Stimulated activated CD8-positive, alpha-beta memory T cell treated with anti-CD3 and anti-CD28 coated beads, Interleukin-2, amount 100 ng/mL, for 1 hour (primary cell): ENCODE measurements at regions not wholly inside any gene's neighbourhood (a gene's known extent, or its start where the extent isn't known, plus 50 kb on each side); places are given as distances from the start of the nearest gene placed in this dataset.
"Not testable (repeated sequence)": the region's sequence is repeated elsewhere in the genome, so short reads cannot be mapped to it uniquely, and the experiment has no call there.

Experiments
- DNase-seq, 2 donors: peaks; one replicate each; pipeline ENCODE4 v3.0.0-alpha.2; 2020; ENCODE audit warnings: low read depth in 2 of 2

DNA sequence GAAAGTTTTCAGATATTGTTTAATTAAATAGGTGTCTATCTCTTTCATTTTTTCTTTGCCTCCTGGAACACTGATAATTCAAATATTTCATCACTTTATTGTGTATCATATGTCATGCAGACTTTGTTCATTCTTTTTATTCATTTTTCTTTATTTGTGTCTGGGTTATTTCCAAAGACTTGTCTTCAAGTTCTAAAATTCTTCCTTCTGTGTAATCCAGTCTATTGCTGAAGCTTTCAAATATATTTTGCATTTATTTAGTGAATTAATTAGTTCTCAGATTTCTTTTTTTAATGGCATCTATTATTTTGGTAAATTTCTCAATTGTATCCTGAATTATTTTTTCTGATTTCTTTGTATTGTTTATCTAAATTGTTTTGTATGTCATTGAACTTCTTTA lies 70.1 kb downstream of the ZNF330 start:
- DNase-seq, result no peak

DNA sequence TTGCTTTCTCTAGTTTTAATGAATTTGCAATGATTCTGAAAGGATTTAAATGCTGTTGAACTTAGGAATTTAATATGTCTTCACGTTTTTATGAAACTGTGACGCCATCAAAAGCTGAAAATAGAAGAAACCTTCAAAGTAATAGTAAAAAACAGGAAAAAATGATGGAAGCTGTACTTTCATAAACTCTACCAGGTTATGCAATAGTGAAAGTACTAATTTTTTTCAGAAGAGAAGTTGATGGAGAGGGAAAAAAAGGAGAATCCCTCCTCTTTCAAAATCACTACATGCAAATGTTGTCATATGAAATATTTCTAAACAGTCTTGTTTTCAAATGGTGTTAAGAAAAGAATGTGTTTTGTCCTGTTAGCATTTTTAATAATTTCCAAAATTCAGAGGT lies 73.6 kb downstream of the ZNF330 start:
- DNase-seq, result no peak

DNA sequence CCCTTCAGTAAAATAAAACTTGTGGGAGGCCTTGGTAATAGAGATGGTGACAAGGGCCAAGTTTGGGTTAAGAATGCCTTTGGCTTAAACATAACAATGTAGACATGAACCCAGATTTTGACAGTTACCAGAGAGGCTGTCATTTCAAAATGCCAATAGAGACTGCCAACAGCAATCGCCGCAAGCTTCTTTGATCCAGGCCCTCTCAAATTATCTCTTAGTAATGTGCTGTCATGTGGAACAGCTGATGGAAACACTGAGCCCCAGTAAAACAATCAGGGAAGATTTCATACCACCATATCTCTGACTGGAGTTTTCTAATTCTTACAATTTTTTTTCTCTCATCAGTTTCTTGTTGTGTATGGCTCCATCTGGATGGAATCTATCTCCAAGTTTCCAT lies 80.5 kb downstream of the ZNF330 start:
- no peak for DNase-seq

DNA sequence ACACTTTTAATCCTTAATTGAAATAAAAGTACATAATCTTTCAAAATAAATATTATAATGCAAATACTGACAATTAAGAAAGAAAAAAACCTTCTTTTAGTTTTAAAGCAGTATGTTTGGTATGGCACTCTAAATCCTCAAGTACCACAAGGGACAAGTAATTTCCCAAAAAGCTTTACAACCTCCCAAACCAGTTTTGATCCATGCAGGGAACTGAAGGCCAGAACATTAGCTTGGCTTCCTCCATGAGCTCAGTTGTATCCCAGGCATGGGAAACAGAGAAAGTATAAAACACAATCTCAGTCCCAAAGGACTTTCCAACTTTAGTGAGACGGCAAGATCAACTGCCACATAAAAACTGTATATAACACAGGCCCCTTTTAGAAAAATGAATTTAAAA lies 82.2 kb downstream of the ZNF330 start:
- DNase-seq, result no peak

DNA sequence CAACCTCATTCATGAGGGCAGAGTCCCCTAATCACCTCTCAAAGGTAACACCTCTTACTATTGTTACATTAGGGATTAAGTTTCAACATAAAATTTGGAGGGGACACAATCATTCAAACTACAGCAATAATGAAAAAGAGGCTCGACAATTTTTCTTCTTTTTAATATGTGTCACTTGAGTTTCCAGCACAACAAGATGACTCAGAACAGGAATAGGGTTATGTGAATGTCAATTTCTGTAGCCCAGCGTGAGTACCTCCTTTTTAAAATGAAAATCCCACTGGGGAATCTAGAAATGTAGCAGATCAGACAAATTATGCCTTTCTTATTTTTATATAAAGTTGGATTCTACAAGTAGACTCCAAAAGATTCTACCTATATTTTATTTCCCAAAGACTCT lies 83.7 kb downstream of the ZNF330 start:
- no peak for DNase-seq

DNA sequence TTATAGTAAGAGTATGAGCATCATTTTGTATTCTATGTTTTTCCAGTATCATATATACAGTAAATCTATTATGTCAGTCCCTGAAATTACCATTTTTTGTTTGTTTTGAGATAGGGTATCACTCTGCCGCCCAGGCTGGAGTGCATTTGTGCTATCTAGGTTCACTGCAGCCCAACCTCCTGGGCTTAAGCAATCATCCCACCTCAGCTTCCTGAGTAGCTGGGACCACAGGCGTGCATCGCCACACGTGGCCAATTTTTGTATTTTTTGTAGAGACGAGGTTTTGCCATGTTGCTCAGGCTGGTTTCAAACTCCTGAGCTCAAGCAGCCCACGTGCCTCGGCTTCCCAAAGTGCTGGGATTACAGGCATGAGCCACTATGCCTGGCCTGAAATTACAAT lies 85.6 kb downstream of the ZNF330 start:
- no peak for DNase-seq

DNA sequence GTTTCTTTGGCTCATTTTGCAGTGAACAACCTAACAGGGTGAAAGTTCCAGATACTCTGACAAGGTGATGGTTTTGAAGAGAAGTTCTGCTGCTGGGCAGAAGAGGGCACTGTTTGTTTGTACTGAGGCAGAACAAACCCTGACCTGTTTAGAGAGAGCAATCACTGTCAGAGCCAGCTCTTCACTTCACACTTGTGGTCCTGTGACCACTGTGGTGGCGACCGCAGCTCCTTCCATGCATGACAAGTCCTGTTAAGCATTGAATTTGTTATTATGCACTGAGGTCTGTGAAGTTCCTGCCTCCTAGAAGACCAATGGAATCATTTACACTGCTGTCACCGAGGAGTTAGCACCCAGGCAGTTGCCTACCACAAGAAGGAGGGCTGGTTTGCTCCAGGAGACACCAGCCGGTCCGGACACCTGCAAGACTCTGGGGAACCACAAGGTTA lies 86.6 kb downstream of the ZNF330 start:
- DNase-seq, result peak; percentile 15 to 37

DNA sequence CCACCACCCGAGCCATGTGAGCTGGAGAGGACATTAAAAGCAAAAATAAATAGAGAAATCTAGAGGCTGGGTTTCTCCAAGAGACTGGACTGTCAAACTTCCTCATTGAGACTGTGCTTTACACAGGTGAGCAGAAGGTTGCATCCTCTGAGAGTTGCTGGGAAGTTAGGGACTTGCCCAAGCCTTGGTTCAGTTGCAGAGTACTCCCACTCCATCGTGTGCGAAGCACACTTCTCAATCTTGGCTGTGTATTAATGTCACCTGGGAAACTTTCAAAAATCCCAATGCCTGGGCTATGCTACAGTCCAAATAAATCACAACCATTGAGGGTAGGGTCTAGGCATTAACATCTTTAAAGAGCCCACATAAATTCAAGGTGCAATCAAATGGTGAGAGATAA lies 89.2 kb downstream of the ZNF330 start:
- no peak for DNase-seq

DNA sequence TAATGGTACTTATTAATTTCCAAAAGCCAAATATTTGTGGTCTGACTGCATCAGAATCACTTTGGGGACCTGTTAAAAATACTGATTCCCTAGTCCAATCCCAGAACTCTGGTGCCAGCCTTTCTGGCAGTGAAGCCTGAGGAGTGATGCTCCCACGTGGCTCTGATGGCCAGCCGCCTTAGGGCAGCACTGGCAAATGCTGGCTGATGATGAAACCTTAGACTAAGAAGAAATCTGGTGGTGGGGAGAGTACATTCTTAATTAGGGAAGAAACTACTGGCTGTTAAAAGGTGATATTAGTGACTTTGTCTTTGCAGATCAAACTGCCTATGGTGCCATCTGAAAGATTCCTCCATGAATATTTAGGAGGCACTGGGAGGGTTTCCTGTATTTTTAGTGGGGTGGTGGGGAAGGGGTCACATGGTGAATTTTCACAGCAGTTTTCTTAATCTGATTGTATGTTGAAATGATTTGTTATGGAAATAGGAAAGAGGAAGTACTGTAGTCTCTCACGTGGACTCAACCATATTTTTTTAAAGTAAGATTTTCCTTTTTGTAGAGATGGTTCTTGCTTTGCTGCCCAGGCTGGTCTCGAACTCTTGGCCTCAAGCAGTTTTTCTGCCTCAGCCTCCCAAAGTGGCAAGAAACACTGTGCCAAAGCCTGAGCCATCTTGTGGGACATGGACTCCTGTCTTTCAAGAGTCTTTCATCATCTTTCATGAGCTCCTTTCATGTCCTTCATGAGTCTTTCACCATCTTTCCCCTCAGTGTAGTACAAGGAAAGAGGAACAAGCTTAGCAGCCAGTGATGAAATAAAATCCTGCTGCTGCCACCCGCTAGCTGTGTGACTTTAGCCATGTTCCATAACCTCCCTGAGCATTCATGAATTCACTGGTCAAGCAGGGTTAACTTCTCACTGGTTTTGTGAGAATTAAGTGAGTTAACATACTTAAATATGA lies 90.8 kb downstream of the ZNF330 start:
- no peak for DNase-seq

DNA sequence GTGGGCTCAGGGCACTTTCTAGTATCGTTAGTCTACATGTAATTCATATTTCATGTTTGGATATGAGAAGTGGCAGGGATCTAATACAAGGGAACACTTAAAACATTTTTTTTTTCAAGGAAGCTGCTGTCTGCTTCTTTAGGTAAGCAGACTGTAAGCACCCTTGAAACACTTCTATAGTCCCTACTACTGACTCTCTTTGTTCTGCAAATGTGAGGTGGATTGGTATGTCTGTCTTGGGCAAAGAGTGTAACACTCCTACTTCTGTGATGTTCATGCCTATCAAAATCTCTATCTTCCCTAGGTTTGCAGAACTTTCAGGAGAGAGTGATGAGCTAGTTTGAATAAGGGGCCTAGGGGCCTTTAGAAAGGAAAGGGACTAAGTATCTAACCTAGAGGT lies 93.9 kb downstream of the ZNF330 start:
- no peak for DNase-seq

DNA sequence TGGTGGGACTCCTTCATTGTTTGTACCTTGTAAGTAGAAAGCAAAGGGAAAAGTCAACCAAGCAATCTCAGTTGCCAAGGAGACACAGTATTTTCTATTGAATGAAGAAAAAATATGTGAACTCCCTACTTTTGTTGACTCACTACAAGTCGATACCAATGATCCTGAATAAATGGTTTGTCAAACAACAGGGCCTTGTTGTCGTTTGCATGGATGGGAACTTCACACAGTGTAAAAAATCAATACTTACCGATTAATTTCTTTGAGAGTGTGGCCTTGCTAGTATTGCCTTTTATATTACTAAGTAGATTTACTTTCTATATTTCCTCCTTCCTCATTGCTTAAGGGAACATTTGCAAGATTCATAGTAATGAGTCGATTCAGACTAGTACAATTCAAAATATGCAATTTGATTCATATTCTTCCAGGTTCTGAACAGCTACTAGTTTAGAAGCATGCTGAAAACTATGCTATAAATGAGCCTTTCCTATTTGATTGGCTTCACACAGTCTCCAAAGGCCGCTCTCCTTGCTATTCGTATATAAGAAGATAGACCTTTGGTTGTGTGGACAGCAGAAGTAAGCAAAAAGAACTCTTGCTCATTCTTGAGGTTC lies 108.0 kb downstream of the ZNF330 start:
- DNase-seq, result no peak

DNA sequence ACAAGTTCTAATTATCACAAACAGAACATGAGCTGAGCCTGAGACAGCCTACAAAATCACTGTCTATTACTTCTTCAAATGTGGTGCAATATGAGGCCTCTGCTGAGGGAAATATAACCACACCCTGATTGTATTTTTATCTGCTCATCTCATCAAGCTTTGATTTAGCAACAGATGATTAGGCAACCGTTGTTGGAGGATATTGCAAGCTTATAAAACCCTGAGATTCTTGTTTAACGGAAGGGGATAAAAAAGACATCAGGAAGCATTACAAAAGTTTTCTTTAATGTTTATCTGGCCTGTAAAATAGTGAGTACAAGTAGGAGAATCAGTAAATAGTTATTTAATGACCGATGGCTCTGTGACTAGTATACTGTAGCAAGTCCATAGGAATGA lies 108.5 kb downstream of the ZNF330 start:
- no peak for DNase-seq

DNA sequence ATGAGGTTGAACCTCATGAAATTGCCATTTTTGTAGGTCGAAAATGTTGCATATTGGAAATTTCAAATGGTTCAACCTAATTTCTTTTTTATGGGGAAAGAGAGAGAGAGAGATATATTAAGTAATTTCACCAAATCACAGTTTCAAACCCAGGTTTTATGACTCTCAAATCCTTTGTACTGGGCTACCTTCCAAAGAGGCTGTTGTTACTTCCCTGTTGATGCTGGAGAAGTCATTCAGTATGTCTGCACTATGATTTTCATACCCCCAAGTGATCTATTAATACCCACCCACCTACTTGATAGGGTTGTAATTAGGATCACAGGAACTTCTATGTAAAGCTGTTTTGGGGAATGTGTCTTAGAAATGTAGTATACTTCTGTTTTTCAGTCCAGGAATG lies 109.9 kb downstream of the ZNF330 start:
- DNase-seq, result no peak

DNA sequence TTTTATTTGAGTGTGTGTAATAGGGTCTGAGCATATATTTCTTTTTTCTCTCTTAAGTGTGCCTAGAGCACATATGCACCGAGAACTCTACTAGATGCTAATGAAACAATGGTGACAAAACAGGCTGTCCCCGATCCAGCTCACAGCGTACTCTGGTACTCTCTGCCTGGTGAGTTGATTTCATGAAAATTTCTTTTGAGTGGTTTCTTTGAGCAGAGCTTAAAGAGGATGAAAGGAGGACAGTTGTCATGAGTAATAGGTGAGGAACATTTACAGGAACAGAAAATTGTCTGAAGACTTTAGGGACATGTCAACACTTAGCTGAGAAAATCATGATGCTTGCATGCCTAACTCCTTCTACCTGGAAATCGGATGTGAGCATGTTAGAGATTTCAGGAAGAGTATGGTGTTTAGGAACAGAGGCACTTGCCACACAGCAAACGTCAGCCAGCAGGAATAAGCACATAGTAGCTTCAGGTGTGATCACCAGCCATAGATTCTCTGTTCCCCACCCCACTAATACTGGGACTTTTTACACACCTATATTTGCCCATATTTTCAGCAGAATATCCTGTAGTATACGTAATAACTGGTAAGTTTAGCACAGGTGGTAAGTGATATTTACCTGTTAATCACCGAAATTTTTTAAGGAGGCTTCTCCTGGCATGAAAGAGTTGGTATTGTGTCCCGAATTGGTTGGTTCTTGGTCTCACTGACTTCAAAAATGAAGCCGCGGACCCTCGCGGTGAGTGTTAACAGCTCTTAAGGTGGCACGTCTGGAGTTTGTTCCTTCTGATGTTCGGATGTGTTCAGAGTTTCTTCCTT lies 111.1 kb downstream of the ZNF330 start:
- DNase-seq, result no peak

DNA sequence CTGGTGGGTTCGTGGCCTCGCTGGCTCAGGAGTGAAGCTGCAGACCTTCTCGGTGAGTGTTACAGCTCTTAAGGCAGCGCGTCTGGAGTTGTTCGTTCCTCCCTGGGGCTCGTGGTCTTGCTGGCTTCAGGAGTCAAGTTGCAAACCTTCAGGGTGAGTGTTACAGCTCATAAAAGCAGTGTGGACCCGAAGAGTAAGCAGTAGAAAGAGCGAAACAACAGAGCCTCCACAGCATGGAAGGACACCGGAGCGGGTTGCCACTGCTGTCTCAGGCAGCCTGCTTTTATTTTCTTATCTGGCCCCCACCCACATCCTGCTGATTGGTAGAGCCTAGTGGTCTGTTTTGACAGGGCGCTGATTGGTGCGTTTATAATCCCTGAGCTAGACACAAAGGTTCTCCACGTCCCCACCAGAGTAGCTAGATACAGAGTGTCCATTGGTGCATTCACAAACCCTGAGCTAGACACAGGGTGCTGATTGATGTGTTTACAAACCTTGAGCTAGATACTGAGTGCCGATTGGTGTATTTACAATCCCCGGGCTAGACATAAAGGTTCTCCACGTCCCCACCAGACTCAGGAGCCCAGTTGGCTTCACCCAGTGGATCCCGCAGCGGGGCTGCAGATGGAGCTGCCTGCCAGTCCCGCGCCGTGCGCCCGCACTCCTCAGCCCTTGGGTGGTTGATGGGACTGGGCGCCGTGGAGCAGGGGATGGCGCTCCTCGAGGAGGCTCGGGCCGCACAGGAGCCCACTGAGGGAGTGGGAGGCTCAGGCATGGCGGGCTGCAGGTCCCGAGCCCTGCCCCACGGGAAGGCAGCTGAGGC lies 111.9 kb downstream of the ZNF330 start:
- DNase-seq, result not testable (repeated sequence)

DNA sequence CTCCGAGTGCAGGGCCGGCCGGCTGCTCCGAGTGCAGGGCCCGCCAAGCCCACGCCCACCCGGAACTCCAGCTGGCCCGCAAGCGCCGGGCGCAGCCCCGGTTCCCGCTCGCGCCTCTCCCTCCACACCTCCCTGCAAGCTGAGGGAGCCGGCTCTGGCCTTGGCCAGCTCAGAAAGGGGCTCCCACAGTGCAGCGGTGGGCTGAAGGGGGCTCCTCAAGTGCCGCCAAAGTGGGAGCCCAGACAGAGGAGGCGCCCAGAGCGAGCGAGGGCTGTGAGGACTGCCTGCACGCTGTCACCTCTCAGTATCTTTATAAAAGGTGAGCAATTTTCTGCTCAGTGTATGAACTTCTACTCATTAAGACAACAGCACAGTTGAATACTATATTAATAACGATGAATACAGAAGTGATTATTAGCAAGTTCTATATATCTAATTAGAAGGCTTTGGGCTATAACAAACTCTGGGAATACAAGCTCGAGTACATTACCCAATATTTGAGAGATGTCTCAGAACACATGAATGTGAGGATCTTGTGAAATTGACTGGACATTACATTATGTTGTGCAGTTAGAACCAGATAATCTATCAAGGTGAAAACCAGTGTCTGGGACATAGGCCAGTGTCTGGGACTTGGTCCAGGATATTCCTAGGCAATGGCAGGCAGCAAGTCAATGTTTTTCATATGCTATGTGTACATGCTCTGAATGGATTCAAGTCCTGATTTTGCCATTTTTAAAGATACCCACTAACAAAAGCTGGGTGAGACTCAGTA lies 112.9 kb downstream of the ZNF330 start:
- not testable (repeated sequence) for DNase-seq

DNA sequence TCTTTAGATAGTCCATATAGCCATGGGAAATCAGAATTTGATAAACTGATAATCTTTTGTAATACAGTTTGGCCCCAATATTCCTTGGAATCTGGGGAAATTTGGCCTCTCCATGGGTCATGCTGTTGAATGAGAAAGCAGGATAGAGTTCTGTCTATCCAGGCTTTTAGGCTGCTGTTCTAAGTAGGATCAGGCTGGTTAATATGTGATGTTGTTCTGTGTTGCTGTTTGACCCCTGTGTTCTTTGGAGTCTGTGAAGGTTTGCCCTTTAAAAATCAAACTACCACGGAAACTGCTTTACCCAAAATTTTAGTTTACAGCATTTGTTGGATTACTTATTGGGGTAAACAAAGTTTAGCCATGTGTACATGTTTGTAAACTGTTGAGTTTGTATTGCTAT lies 114.5 kb downstream of the ZNF330 start:
- DNase-seq, result no peak

DNA sequence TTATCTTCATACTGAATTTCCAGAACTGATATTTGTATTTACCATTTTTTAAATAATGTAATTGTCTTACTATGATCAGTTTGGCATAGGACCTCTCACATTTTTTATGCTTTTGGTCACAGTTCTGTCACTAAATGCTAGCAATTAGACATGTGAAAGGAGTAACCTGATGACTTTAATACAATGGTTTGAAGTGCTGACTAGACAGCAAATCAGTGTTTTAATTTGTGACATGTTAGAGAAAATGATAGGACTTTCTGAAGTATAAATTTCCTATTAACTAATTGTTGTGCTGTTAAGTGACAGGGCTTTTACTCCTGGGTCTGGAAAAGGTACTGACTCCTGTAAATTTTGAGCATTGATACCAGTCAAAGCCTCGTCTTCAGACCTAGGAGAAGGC lies 117.5 kb downstream of the ZNF330 start:
- DNase-seq, result no peak

DNA sequence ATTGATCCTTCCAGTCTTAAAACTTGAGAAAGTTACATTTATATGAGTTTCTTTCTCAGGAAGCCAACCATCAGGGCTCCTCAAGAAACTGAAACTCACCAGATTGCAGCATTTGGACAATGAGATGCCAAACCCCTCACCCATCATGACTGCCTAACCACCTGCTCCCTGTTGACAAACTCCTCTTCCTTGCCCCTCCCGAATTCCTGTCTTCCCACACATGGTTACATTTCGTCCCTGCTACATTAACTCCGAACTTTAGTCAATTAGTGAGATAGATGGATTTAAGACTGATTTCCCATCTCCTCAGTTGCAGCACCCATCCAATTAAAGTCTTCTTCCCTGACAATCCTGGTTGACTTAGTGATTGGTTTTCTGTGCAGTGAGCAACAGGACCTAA lies 118.7 kb downstream of the ZNF330 start:
- no peak for DNase-seq

DNA sequence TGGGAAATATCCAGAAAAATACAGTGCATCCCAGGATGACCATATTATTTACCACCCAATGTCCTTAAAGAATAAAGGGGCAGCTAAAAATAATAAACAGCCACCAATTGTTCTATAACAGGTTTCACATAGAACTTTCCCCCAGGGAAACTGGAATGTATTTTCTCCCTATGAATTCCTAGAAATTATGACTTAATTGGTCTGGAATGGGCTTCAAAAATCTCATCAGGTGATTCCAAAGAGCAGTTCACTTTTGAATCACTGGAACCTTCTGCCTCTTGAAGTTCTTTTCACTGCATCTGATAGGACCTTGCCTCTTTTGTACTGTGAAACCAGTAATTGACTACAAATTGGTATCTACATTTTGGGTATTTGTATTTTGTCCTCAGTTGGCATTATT lies 119.3 kb downstream of the ZNF330 start:
- no peak for DNase-seq

DNA sequence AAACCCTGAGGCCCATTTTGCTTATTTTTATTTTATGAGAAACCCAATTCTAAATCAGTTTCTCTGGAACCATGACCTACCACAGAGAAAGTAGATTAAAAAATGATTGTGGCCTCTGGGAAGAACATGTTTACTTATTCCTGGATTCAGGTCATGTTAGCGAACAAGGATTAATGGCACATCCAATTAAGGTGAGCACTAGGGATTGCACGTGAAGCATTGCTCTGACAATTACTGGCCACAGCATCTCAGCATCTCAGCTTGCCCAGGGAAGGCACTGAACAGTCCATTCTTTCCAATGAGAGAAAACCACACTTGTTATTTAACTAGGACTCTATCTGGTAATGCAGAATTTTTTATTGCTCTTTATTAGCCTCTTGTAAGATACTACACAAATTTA lies 119.8 kb downstream of the ZNF330 start:
- DNase-seq, result no peak
